GM23338 (cell line): ENCODE measurements at regions not wholly inside any gene's neighbourhood (a gene's known extent, or its start where the extent isn't known, plus 50 kb on each side); places are given as distances from the start of the nearest gene placed in this dataset.

ENCODE experiments used
- ATAC-seq: fragments of 200-7000 bp; cut with Tn5 transposase; 3 replicates; pipeline ENCODE4 v1.9.1; 2020
- DNase-seq: peaks from one replicate; pipeline ENCODE4 v3.0.0-alpha.2; 2015; ENCODE audit warnings: low spot score
- H2AFZ ChIP-seq: fragments of 200-600 bp; sonication (generic); 2 replicates; pipeline ENCODE4 v1.8.0; 2016; ENCODE audit warnings: antibody characterized with exemption, mild to moderate bottlenecking, moderate library complexity
- H3F3A ChIP-seq: fragments of 200-600 bp; sonication (generic); replicated peaks from 2 replicates; pipeline ENCODE4 v1.8.0; 2017; ENCODE audit warnings: antibody characterized with exemption, mixed run types, low read depth
- H3K27ac ChIP-seq: fragments of 200-600 bp; sonication (generic); 2 replicates; pipeline ENCODE4 v1.6.1; 2016; ENCODE audit warnings: low read depth
- H3K27me3 ChIP-seq: fragments of 200-600 bp; sonication (generic); 2 replicates; pipeline ENCODE4 v1.8.0; 2016; ENCODE audit warnings: mild to moderate bottlenecking, mixed run types, moderate library complexity; ENCODE audit not compliant: insufficient read depth
- H3K36me3 ChIP-seq: fragments of 200-600 bp; sonication (generic); 2 replicates; pipeline ENCODE4 v1.8.0; 2016; ENCODE audit warnings: mild to moderate bottlenecking; ENCODE audit not compliant: insufficient read depth
- H3K4me1 ChIP-seq: fragments of 200-600 bp; sonication (generic); 2 replicates; pipeline ENCODE4 v1.8.0; 2016; ENCODE audit warnings: mild to moderate bottlenecking, moderate library complexity; ENCODE audit not compliant: insufficient read depth
- H3K4me2 ChIP-seq: fragments of 200-600 bp; sonication (generic); 2 replicates; pipeline ENCODE4 v1.7.1; 2017; ENCODE audit warnings: mixed run types
- H3K4me3 ChIP-seq: fragments of 200-600 bp; sonication (generic); 2 replicates; pipeline ENCODE4 v1.6.1; 2016; ENCODE audit warnings: mixed run types
- H3K79me2 ChIP-seq: fragments of 200-600 bp; sonication (generic); replicated peaks from 2 replicates; pipeline ENCODE4 v1.8.0; 2017; ENCODE audit warnings: mild to moderate bottlenecking; ENCODE audit not compliant: insufficient read depth
- H3K9me2 ChIP-seq: fragments of 200-600 bp; sonication (generic); 2 replicates; pipeline ENCODE4 v1.8.0; 2017; ENCODE audit not compliant: insufficient read depth
- H4K20me1 ChIP-seq: fragments of 200-600 bp; sonication (generic); replicated peaks from 2 replicates; pipeline ENCODE4 v1.8.0; 2017; ENCODE audit warnings: mild to moderate bottlenecking; ENCODE audit not compliant: insufficient read depth
- H3K27ac Mint-ChIP-seq: 2 replicates; pipeline ENCODE4 v1.8.0; 2020; ENCODE audit warnings: inconsistent platforms, mild to moderate bottlenecking, moderate library complexity, mixed read lengths
- H3K27me3 Mint-ChIP-seq: 3 replicates; pipeline ENCODE4 v1.8.0; 2022; ENCODE audit warnings: low read depth, mild to moderate bottlenecking, moderate library complexity, mixed read lengths, inconsistent platforms; ENCODE audit not compliant: insufficient read depth, poor library complexity
- H3K36me3 Mint-ChIP-seq: 3 replicates; pipeline ENCODE4 v1.8.0; 2021; ENCODE audit warnings: low read depth, mild to moderate bottlenecking, inconsistent platforms, moderate library complexity, mixed read lengths
- H3K4me1 Mint-ChIP-seq: 3 replicates; pipeline ENCODE4 v1.8.0; 2020; ENCODE audit warnings: mild to moderate bottlenecking, inconsistent platforms, mixed read lengths
- H3K4me3 Mint-ChIP-seq: 3 replicates; pipeline ENCODE4 v1.8.0; 2021; ENCODE audit warnings: moderate library complexity, mild to moderate bottlenecking, inconsistent platforms, mixed read lengths
- H3K9me3 Mint-ChIP-seq: 3 replicates; pipeline ENCODE4 v1.8.0; 2020; ENCODE audit warnings: moderate library complexity, mild to moderate bottlenecking, inconsistent platforms, mixed read lengths
- CREB1 ChIP-seq: fragments of 250-450 bp; sonication (Bioruptor Pico); IDR thresholded peaks from 2 replicates; pipeline ENCODE4 v1.5.0; 2020; ENCODE audit warnings: low read depth, mild to moderate bottlenecking, moderate library complexity
- EZH2 ChIP-seq: fragments of 200-600 bp; sonication (generic); IDR thresholded peaks from one replicate; pipeline ENCODE4 v1.8.0; 2017; ENCODE audit warnings: antibody characterized with exemption, mild to moderate bottlenecking, low read depth; ENCODE audit not compliant: unreplicated experiment
- EZH2phosphoT487 ChIP-seq: fragments of 200-600 bp; sonication (generic); IDR thresholded peaks from one replicate; pipeline ENCODE4 v1.8.1; 2018; ENCODE audit warnings: antibody characterized with exemption; ENCODE audit not compliant: unreplicated experiment
- JUNB ChIP-seq: IDR thresholded peaks from one replicate; pipeline ENCODE4 v1.6.1; 2016; ENCODE audit warnings: antibody characterized with exemption; ENCODE audit not compliant: unreplicated experiment
- NANOG ChIP-seq: IDR thresholded peaks from 2 replicates; pipeline ENCODE4 v1.6.1; 2016; ENCODE audit warnings: antibody characterized with exemption, borderline replicate concordance
- POLR2AphosphoS5 ChIP-seq: IDR thresholded peaks from 2 replicates; pipeline ENCODE4 v1.6.1; 2016; ENCODE audit warnings: antibody characterized with exemption, low read depth
- STAT1 ChIP-seq: IDR thresholded peaks from one replicate; pipeline ENCODE4 v1.6.1; 2016; ENCODE audit warnings: antibody characterized with exemption; ENCODE audit not compliant: unreplicated experiment
- ZNF331 ChIP-seq: fragments of 250-450 bp; sonication (Bioruptor Pico); IDR thresholded peaks from 2 replicates; pipeline ENCODE4 v1.5.0; 2020; ENCODE audit warnings: low read depth, mild to moderate bottlenecking, moderate library complexity
- TF ChIP-seq, protein P1 (sequence below): IDR thresholded peaks from 2 replicates; pipeline ENCODE4 v1.6.1; 2016; ENCODE audit warnings: antibody characterized with exemption
- TF ChIP-seq, protein P2 (sequence below), 2 experiments: fragments of 200-600 bp in 1 of 2; sonication (generic) in 1 of 2; conservative IDR thresholded peaks; 2 replicates each; pipeline versions ENCODE4 v1.5.1 to v1.6.1; 2016 to 2017; ENCODE audit warnings: antibody characterized with exemption in 2 of 2, low read depth in 2 of 2, mild to moderate bottlenecking in 2 of 2, moderate library complexity in 1 of 2
- TF ChIP-seq, protein P3 (sequence below): fragments of 250-450 bp; sonication (Bioruptor Pico); IDR thresholded peaks from 2 replicates; pipeline ENCODE4 v1.5.0; 2020; ENCODE audit warnings: mild to moderate bottlenecking, moderate library complexity

DNA sequence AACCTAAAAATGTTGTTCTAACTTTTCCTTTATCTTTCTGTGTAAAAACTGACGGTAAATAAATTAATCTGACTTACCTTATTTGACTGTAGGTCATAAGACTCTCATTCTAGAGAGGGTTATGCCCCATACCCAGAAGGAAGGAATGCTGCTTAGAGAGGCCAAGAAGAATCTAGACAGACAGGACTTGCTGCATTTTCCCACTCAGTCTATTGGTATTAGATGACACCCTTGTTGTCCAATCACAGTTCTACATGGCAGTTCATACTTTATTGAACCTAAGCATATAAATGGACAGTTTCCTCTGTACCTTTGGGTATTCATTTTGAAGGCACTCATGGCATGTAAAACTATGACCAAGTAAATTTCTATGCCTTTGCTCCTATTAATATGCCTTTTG is 359.6 kb upstream of the ID4 start:
- Histone ChIP-seq H3K4me2 (no peak overlapping the region), H3K4me3 (no peak overlapping the region), H3K27ac (no peak overlapping the region), H3K4me1 (no peaks in the 10 kb centered on the region), H3F3A (no peaks in the 10 kb centered on the region), H3K9me2 (0 out of 2 replicates have a peak, but pooled peaks cover 6% of the 10 kb centered on the region), H3K27me3 (no peaks in the 10 kb centered on the region), H4K20me1 (no peaks in the 10 kb centered on the region), H3K36me3 (no peaks in the 10 kb centered on the region), H2AFZ (no peak overlapping the region), H3K79me2 (no peaks in the 10 kb centered on the region)
- Mint-ChIP-seq H3K27ac (no peak overlapping the region), H3K27me3 (no peaks in the 10 kb centered on the region), H3K4me1 (no peaks in the 10 kb centered on the region), H3K36me3 (peaks cover 33% of the 10 kb centered on the region), H3K9me3 (peaks cover 31% of the 10 kb centered on the region), H3K4me3 (no peak overlapping the region)
- TF ChIP-seq CREB1 (no peak), POLR2AphosphoS5 (no peak), EZH2 (no peak), ZNF331 (CRISPR knock-in tag) (no peak)
- ATAC-seq (no peak), DNase-seq (no peak)

DNA sequence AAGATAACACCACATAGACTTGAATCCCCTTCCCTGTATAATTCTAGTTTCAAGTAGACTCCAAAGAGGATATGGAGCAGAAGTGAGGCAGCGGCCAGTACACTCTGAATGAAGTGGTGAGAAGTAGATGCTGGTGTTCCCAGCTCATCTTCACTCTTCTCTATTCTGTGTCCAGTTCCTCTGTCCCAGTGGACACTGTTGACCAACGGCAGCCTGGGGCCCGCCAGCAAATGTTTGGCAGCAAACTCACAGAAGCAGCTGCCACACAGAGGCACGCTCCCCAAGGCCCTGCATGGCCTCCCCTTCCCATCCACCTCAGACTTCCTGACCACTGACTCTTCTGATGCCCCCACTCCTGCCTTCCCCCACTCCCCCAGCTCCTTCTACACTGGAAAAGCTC is 358.9 kb upstream of the ID4 start:
- ATAC-seq (no peak), DNase-seq (no peak)
- no peaks in the 10 kb centered on the region for H4K20me1 ChIP-seq
- H3K27ac ChIP-seq, result no peak overlapping the region
- no peak overlapping the region for H3K4me3 ChIP-seq
- H3K4me1 ChIP-seq, result no peaks in the 10 kb centered on the region
- H2AFZ ChIP-seq, result no peak overlapping the region
- no peak overlapping the region for H3K4me2 ChIP-seq
- H3K4me3 Mint-ChIP-seq, result no peak overlapping the region
- H3K36me3 Mint-ChIP-seq, result peaks cover 33% of the 10 kb centered on the region
- no peaks in the 10 kb centered on the region for H3K4me1 Mint-ChIP-seq
- H3K36me3 ChIP-seq, result no peaks in the 10 kb centered on the region
- 0 out of 2 replicates have a peak, but pooled peaks cover 6% of the 10 kb centered on the region for H3K9me2 ChIP-seq
- H3K79me2 ChIP-seq, result no peaks in the 10 kb centered on the region
- peaks cover 31% of the 10 kb centered on the region for H3K9me3 Mint-ChIP-seq
- H3K27me3 ChIP-seq, result no peaks in the 10 kb centered on the region
- no peaks in the 10 kb centered on the region for H3K27me3 Mint-ChIP-seq
- no peaks in the 10 kb centered on the region for H3F3A ChIP-seq
- no peak overlapping the region for H3K27ac Mint-ChIP-seq
- no peak for TF ChIP-seq ZNF331 (CRISPR knock-in tag)
- TF ChIP-seq JUNB, result no peak
- TF ChIP-seq, protein P1, sequence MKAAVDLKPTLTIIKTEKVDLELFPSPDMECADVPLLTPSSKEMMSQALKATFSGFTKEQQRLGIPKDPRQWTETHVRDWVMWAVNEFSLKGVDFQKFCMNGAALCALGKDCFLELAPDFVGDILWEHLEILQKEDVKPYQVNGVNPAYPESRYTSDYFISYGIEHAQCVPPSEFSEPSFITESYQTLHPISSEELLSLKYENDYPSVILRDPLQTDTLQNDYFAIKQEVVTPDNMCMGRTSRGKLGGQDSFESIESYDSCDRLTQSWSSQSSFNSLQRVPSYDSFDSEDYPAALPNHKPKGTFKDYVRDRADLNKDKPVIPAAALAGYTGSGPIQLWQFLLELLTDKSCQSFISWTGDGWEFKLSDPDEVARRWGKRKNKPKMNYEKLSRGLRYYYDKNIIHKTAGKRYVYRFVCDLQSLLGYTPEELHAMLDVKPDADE, result no peak
- no peak for TF ChIP-seq NANOG
- TF ChIP-seq EZH2phosphoT487, result no peak
- TF ChIP-seq EZH2, result no peak
- TF ChIP-seq, protein P2, sequence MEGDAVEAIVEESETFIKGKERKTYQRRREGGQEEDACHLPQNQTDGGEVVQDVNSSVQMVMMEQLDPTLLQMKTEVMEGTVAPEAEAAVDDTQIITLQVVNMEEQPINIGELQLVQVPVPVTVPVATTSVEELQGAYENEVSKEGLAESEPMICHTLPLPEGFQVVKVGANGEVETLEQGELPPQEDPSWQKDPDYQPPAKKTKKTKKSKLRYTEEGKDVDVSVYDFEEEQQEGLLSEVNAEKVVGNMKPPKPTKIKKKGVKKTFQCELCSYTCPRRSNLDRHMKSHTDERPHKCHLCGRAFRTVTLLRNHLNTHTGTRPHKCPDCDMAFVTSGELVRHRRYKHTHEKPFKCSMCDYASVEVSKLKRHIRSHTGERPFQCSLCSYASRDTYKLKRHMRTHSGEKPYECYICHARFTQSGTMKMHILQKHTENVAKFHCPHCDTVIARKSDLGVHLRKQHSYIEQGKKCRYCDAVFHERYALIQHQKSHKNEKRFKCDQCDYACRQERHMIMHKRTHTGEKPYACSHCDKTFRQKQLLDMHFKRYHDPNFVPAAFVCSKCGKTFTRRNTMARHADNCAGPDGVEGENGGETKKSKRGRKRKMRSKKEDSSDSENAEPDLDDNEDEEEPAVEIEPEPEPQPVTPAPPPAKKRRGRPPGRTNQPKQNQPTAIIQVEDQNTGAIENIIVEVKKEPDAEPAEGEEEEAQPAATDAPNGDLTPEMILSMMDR (conservative IDR thresholded peaks at IDR 0.05; ENCODE audit: low read depth in 2 of 2), result no peak
- TF ChIP-seq POLR2AphosphoS5, result no peak
- TF ChIP-seq CREB1, result no peak
- TF ChIP-seq, protein P3, sequence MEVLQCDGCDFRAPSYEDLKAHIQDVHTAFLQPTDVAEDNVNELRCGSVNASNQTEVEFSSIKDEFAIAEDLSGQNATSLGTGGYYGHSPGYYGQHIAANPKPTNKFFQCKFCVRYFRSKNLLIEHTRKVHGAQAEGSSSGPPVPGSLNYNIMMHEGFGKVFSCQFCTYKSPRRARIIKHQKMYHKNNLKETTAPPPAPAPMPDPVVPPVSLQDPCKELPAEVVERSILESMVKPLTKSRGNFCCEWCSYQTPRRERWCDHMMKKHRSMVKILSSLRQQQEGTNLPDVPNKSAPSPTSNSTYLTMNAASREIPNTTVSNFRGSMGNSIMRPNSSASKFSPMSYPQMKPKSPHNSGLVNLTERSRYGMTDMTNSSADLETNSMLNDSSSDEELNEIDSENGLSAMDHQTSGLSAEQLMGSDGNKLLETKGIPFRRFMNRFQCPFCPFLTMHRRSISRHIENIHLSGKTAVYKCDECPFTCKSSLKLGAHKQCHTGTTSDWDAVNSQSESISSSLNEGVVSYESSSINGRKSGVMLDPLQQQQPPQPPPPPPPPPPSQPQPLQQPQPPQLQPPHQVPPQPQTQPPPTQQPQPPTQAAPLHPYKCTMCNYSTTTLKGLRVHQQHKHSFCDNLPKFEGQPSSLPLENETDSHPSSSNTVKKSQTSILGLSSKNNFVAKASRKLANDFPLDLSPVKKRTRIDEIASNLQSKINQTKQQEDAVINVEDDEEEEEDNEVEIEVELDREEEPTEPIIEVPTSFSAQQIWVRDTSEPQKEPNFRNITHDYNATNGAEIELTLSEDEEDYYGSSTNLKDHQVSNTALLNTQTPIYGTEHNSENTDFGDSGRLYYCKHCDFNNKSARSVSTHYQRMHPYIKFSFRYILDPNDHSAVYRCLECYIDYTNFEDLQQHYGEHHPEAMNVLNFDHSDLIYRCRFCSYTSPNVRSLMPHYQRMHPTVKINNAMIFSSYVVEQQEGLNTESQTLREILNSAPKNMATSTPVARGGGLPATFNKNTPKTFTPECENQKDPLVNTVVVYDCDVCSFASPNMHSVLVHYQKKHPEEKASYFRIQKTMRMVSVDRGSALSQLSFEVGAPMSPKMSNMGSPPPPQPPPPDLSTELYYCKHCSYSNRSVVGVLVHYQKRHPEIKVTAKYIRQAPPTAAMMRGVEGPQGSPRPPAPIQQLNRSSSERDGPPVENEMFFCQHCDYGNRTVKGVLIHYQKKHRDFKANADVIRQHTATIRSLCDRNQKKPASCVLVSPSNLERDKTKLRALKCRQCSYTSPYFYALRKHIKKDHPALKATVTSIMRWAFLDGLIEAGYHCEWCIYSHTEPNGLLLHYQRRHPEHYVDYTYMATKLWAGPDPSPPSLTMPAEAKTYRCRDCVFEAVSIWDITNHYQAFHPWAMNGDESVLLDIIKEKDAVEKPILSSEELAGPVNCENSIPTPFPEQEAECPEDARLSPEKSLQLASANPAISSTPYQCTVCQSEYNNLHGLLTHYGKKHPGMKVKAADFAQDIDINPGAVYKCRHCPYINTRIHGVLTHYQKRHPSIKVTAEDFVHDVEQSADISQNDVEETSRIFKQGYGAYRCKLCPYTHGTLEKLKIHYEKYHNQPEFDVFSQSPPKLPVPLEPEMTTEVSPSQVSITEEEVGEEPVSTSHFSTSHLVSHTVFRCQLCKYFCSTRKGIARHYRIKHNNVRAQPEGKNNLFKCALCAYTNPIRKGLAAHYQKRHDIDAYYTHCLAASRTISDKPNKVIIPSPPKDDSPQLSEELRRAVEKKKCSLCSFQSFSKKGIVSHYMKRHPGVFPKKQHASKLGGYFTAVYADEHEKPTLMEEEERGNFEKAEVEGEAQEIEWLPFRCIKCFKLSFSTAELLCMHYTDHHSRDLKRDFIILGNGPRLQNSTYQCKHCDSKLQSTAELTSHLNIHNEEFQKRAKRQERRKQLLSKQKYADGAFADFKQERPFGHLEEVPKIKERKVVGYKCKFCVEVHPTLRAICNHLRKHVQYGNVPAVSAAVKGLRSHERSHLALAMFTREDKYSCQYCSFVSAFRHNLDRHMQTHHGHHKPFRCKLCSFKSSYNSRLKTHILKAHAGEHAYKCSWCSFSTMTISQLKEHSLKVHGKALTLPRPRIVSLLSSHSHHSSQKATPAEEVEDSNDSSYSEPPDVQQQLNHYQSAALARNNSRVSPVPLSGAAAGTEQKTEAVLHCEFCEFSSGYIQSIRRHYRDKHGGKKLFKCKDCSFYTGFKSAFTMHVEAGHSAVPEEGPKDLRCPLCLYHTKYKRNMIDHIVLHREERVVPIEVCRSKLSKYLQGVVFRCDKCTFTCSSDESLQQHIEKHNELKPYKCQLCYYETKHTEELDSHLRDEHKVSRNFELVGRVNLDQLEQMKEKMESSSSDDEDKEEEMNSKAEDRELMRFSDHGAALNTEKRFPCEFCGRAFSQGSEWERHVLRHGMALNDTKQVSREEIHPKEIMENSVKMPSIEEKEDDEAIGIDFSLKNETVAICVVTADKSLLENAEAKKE (CRISPR knock-in tag), result no peak
- no peak for TF ChIP-seq STAT1
